Islet precursor cell (in vitro differentiated cells): ENCODE measurements at regions not wholly inside any gene's neighbourhood (a gene's known extent, or its start where the extent isn't known, plus 50 kb on each side); places are given as distances from the start of the nearest gene placed in this dataset.

Source experiments
- DNase-seq: peaks from one replicate; pipeline ENCODE4 v3.0.0-alpha.2; 2018

DNA sequence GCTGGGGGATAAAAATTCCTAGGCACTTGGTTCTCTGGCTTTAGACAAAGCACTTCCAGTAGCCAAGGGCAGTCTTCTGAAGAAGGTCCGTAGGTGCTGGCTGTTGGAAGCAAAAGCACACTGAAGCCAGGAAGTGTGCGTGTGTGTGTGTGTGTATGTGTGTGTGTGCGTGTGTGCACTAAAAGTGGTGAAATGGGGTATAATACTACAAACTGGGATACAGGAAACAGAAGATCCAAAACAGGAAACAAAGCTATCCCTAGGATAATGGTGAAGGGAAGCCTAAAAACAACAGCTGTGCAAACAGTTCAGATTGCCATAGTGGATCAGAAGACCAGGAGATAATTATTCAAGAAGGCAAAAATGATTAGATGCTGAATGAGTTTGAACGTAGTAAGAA, 103.4 kb downstream of the IL20RB start:
- DNase-seq = no peak

DNA sequence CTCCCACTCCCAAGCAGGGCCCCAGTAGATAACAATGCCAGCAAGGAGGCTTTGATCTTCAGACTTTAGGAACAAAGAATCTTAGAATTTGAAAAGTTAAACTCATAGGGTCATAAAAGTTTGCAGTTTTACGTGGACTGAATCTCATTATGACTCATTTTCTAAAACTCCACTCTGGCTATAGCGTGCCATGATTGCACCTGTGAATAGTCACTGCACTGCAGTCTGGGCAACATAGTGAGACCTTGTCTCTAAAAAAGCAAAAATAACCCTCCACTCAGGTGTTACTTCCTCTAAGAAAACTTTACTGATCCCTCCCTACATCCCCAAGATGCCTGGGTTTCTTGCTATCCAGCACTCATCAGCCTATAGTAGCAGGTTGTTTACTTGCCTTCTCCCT, 104.5 kb downstream of the IL20RB start:
- no peak for DNase-seq

DNA sequence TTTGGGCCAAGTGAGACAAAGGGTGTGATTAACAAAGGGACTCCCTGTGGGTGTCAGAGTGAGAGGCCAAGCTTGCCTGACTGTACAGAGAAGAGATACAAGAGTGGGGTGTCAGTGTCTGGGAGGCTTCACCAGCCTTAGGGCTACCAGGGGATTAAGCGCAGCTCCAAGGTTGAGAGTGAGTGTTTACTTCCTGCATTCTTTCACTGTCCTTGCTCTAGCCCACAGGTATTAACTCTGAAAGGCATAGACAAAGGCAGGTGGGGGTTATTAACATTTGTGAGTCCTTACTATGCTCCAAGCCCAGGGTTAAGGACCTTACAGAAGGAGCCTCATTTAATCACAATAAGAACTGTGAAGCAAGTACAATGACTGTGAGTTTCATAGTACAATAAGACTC, 107.6 kb downstream of the IL20RB start:
- DNase-seq = no peak

DNA sequence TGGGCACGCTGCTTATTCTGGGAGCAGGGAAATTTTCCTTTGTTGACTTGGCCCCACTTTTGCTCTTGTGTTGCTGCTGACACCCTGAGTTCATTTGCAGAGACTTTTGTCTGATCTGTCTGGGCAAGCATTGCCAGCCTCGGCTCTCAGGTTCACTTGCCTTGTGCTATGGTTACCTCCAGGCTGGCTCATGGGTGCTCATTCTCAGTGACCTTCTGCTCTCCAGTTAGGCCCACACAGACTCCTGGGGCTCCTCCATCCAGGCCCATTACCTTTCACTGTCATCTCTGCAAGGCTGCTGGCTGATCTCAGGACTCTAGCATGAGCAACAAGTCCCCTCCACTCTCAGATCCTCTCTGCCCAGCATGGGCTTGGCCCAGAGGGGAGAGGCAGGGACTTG, 108.3 kb downstream of the IL20RB start:
- DNase-seq = no peak

DNA sequence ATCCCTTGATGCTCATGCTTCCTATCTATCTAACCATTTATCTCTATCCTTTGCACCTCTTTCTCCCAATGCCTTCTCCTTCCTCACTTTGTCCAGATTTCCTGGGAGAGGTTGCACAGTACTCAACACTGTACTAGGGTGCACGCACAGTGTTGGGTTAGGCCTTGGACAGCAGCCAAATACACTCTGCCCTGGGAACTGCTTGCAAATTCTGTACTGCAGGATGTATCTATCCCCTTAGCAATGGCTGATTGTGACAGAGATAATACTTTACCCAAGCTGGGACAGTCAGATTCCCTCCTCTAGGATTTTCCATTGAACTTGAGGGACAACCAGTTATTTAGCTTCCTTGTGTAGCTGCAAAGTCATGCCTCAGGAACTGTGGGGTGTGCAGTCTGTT, 113.3 kb downstream of the IL20RB start:
- DNase-seq = no peak

DNA sequence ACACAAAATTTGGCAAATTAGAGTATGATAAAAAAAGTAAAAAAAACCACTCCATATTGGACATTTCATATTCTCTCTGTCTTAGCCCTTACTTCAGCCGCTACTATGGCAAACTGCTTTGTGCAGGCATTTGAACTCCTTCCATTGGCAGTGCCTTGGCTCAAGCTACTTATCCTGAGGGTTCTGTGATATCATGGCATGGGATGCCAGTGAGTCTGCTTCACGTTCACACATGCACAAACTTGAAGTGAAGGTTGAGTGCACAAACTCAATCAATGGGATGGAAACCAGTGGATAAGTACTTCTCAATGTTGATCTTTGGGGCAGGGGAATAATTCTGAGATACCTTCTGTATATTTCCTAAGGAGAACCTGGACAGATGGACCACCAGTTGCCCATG, 117.2 kb downstream of the IL20RB start:
- DNase-seq = no peak

DNA sequence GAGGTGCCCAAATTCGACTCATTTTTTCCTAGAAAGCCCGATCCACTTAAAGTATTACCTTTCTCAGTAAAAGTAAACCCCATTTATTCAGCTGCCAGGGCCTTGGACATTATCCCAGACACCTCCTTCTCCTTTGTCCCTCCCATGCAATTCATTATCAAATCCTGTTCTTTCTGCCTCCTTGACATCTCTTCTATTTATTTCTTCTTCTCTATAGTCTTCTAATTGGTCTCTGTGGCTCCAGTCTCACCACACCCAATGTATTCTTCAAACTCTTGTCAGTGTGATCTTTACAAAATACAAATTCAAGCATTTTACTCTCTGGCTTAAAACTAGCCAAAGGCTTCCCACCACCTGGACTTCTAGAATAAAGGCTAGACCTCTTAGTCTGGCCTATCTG, 120.3 kb downstream of the IL20RB start:
- DNase-seq = no peak

DNA sequence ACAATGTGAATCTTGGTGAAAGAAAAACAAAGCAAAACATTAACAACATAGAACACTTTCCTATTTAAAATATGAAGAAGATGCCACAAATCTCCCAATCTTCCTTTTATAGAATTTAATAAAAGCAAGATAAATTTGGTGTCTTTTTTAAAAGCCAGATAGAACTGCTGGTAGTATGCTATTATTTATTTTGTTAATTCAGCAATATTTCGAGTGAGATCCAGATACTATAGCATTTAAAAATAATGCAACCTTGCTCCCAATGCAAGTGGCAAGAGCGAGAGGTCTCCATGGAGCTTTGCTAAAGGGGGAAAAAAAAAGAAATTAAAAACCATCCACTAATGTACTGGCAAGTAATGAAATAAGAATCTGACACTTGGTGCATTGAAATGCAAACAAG, 121.8 kb downstream of the IL20RB start:
- DNase-seq = no peak

DNA sequence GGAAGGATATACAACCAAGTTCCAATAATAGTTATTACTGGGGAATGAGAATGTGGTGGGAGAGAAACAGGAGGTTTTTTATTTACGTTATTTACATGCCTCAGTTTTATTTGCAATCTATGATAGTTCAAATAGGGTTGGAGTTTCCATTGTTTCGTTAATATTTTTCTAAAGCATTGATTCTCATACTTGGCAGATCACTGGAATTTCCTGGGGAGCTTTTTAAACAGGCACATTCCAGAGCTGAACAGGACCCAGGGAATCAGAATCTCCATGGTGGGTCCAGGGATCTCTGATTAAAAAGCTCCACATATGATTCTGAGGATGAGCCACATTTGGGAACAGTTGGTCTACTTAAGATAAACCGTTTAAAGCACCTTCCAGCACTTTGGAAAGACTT, 123.9 kb downstream of the IL20RB start:
- no peak for DNase-seq

DNA sequence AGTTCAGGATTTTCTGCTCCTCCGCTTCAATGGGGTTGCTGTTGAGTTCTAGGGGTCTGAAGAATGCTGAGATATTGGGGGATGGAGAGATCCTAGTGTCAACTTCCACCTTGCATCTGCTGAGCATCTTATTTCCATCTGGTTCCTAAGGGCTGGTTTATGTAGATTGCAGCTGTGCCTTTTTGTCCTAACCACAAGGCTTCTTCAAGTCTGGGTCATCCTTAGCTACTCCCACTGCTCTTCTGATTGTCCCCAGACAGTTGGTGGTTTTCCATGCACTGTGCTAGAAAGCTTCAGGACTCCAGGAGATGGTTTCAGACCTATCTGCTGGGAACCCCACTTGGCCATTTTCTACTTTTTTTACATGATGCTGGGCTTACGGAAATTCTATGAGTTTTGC, 125.0 kb downstream of the IL20RB start:
- DNase-seq = no peak

DNA sequence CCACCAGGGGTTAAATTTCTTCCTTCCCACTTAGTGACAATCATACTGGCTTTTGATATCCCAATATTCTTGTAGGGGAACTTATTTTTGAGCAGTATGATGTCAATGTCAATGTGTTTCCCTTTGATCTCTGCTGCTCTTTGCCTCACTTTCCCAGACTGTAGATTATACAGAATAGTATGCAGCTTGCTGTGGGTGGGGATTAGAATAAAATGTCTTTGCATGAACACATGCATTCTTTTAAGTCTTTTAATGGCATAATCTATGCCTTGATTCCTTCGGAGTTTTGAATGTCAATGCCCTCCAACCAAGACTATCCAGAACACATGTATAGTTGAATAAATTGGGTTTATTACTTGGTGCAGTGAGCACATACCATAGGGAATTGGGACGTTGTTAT, 125.5 kb downstream of the IL20RB start:
- no peak for DNase-seq

DNA sequence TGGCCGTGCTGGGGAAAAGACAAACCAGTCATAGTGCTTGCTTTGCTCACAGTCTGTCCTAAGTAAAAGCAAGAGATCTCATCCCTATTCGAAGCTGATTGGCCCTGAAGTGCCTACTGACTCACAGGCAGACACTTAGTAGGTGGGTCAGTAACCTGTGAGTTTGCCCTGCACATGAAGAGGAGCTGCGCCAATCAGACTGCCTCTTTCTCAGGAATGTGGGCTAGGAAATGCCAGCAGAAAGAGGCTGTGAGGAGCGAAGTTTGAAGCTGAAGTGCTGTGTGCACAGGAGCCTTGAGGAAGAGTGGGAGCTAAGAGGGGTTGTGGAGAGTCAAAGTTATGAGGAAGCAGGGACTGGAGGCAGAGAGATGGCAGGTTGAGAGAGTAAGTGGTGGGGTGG, 126.8 kb downstream of the IL20RB start:
- DNase-seq = peak; percentile 66

DNA sequence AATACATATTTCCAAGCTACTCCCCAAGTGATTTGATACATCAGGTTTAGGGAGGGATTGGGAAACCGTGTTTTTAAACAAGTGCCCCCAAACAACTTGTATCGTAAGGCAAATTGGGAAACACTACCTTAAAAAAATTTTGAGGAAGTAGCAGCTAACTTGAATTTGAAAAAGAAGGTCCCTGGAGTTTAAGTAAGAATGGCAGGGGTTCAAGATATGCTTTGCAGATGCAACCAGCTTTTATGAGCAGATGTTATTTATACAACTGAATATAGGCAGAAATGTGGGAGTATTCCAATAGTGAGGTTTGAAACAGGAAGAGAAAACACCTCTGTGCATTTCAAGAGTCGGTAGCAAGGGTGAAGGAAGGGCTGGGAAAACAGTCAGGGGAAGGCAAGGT, 139.6 kb downstream of the IL20RB start:
- no peak for DNase-seq

DNA sequence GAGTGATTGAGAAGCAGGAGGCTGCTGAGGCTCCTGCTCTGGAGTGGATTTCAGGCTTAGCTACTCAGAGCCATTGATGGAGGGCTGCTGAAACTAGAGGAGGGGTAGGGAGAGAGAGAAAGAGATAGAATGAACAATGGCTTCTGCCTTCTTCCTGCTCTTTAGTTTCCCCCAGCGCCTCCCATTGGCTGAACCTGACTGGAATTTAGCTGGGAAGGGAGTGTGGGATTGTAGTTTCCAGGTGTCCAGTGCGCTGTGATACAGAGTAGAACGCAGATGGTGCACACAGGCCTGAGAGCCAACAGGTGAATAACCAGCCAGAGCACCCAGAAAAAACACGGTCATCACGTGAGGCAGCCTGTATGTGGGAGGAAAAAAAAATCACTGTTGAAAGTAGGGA, 140.1 kb downstream of the IL20RB start:
- no peak for DNase-seq

DNA sequence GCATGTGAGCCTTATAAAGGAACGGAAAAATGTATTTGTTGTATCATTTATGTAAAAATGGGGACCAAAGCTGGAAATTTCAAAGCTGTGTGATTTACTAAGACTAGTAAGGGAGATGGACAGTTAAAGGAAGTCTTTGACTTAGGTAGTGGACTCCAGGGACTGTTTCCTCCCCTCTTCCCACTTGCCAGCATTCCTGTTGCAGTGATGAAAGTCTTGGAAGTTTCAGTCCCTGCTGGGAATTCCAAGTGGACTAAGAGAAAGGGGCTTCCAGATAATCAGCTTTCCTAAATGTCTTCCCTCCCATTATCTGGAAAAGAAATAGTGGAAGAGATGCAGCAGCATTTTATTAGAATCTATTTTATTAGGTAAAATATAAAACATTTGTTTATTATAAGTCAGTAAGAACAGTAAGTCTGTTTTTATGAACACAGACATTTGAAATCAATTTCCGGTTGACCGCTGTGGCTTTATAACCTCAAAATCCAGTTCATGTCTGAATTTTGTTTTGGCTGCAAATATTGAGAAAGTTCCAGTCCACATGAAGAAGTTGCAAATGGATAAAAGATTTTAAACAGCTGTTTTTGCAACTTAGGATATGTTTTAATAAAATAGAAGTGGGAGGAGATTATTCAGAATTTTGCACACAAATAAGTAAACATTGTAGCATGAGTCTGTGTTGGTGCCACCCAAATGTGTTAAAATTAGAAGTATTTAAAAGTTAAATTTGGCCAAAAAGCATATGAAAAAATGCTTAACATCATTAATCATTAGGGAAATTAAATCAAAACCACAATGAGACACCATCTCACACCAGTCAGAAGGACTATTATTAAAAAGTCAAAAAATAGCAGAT, 141.8 kb downstream of the IL20RB start:
- no peak for DNase-seq

DNA sequence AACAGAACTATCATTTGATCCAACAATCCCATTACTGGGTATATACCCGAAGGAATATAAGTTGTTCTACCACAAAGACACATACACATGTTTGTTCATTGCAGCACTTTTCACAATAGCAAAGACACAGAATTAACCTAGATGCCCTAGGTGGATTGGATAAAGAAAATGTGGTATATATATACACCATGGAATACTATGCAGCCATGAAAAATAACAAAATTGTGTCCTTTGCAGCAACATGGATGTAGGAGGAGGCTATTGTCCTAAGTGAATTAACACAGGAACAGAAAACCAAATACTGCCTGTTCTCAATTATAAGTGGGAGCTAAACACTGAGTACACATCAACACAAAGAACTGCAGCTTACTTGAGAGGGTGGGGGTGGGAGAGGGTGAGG, 142.5 kb downstream of the IL20RB start:
- DNase-seq = no peak

DNA sequence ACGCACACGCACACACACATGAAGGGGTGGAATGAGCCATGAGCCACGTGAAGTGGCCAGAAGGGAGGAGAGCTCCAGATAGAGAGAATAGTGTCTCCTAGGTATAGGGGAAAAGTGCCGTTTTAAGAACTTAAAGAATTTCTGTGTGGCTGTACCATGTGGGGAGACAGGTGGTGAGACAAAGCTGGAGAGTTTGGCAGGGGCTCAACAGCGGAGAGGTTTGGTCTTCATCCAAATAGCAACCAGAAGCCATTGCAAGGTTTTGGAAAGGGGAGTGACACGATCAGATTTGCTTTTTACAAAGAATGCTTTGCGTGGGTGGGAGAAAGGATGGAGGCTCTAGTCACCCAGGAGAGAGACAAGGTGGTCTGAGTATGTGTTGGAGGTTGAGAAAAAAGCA, 146.0 kb downstream of the IL20RB start:
- DNase-seq = no peak

DNA sequence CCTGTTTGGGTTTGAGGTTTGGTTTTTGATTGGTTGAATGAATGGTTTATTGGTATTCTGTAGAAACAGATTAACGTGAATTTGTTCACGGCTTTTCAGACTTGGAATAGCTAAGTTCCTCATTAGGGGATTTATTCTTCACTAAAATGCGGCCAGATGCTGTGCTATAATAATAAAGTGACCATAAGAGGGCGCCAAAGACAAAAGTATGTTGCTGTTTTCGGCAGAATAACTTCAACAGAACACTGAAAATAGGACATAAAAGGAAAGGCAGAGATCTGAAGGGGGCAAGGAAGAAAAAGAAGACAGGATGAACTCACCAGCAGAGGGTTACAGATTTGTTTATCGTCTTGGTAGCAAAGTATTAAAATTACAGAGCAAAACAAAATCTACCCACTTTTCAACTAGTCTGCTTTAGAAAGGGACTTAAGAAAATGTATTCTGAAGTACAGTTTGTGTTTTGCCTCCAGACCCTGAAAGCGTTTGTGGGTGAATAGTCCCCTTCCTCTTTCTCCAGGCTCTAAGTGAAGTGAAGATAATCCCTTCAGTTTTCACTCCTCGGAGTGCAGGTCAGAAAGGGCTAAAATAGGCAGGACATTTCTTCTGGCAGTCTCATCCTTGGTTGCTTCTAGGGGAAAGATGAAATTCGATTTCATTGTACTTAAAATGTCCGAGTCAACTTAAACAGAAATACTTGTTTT, 147.6 kb downstream of the IL20RB start:
- no peak for DNase-seq

DNA sequence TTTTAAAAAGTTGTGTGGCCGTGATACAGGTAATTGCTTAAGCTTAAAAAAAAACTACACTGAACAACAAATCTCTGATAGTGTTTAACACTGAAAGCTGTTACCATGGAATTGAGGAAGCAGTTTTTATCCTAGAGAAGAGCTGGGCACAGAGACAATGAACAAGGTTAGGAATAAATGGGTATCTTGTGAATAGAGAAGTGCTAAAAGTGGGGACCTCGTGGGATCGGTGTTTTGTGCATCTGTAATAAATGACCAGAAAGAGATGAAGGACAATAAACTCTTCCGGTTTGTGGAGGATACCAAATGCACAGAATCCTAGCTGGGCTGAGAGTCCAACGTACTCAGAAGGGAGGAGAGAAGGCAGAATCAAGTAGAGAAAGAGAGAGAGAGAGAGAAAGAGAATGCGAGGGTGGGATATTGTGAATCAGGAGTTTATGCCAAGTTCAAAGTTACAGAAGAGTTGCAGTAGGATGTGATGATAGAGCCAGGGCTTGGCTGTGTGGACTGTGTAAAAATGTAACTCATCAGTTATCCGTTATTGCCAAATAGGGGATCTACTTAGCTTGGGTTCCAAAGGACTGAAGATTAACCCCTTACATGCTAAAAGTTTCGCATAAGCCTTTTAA, 148.9 kb downstream of the IL20RB start:
- no peak for DNase-seq

DNA sequence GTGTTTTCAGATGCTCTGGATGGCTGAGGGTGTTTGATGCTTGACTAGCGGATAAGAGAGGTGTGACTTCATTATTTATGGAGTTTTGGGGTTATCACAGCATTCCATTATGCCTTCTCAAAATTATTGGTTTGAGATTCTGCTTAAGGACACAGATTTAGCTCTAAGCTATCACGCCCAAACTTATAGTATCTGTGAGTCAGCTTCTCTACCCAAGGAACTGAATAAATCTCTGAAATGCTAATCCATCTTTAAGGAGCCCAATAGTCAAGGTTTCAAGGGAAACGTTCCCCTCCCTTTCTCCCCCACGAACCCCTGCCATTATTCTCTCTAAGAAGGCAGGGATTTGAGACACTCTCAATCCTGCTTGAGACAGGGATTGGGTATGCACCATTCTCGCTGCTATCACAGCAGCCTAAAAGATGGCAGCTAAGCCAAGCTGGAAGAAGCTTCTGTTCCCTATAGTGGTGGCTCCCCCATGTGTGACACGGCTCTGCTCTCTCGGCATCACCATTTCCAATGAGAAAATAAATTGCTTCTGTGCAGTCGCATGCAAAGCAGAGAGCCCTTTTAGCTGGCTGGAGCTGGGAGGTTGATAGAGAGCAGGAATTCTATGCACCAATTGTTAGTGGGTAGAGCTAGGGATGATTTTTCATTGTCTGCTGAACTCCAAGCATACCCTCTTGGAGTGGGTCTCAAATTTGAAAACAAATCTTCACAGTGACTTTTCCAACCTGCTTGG, 151.1 kb downstream of the IL20RB start:
- no peak for DNase-seq

DNA sequence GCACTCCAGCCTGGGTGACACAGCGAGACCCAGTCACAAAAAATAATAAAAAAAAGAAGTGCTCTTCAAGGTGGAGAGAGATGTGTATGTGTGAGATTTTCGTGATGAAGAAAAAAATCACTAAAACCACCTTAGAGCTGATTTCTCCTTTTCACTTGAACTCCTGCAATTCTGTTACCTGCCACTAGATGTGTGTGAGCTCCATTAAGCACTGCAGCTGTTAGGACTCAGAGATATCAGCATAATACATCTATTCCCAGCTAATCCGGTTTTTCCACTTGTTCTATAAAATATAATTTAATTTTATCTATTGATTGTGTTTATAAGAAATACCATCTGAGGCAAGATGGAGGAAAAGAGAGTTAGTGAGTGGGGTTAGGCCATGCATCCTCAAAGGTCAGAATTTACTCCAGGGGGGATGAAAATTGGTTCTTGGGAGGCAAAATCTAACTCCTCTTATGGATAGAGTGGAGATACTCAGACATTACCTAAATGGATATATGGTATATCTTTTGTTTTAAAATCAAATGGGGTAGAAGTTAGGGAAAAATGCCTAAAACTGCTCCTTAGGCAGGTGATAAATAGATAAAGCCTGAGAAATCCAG, 152.7 kb downstream of the IL20RB start:
- no peak for DNase-seq

DNA sequence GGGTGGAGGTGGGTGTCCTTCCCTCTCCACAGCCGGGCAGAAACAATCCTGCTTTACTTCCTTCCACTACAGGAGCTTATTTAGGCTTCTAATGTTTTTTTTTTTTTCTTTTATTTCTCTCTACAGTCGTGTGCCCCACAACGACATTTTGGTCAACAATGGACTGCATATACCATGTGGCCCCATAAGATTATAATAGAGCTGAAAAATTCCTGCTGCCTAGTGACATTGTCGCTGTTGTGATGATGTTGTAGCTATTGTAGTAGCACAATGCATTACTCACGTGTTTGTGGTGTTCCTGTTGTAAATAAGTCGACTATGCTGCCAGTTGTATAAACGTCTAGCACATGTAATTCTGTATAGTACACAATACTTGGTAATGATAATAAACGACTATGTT, 153.7 kb downstream of the IL20RB start:
- no peak for DNase-seq

DNA sequence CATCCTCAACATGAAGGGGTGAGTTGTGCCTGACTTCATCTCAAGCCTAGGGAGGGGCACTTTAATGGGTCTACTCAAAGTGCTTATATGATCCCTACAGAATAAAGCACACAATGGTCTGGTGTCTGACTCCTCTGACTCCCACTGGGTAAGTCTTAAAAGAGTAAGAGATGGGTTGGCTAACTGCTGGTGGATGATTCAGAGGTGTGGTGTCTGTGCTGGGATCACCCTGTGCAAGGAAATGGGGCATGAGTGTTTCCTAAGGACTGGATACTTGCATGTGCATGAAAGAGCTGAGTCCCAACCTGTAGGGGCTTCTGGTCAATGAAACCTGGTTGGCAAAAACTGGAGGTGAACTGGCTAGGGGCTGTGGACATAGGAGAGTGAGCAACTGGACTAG, 158.8 kb downstream of the IL20RB start:
- no peak for DNase-seq
